Breast epithelium (tissue), 3 donors: ENCODE measurements at regions not wholly inside any gene's neighbourhood (a gene's known extent, or its start where the extent isn't known, plus 50 kb on each side); places are given as distances from the start of the nearest gene placed in this dataset.

ENCODE experiments used
- CTCF ChIP-seq, 3 donors: fragments of 450-650 bp; IDR thresholded peaks; one replicate each; pipeline ENCODE4 v1.5.1; 2016 to 2017; ENCODE audit warnings: antibody characterized with exemption in 3 of 3, mild to moderate bottlenecking in 3 of 3, moderate library complexity in 3 of 3
- POLR2AphosphoS5 ChIP-seq, 3 donors: sonication (generic); formaldehyde crosslinking; IDR thresholded peaks; one replicate each; pipeline ENCODE4 v1.6.1; 2017; ENCODE audit warnings: antibody characterized with exemption in 3 of 3

- TF ChIP-seq POLR2AphosphoS5 (IDR thresholded peaks at IDR 0.05) (no peak), CTCF (IDR thresholded peaks at IDR 0.05) (no peak)
Measured at GRCh38 chr17:71935341-71935740, 185.5 kb upstream of the SOX9 start.
